SK-N-SH treated with all-trans-retinoic acid at 6 μM for 48 hours (cell line): ENCODE measurements at regions not wholly inside any gene's neighbourhood (a gene's known extent, or its start where the extent isn't known, plus 50 kb on each side); places are given as distances from the start of the nearest gene placed in this dataset.
"Not testable (repeated sequence)": the region's sequence is repeated elsewhere in the genome, so short reads cannot be mapped to it uniquely, and the experiment has no call there.

Experiments used
- GLIS3 ChIP-seq: fragments of 250-450 bp; sonication (Bioruptor Pico); IDR thresholded peaks from 2 replicates; pipeline ENCODE4 v1.5.0; 2020; ENCODE audit warnings: mild to moderate bottlenecking, moderate library complexity
- RARB ChIP-seq: fragments of 250-450 bp; sonication (Bioruptor Pico); IDR thresholded peaks from 2 replicates; pipeline ENCODE4 v1.8.0; 2021; ENCODE audit warnings: mild to moderate bottlenecking, moderate library complexity
- ZFP30 ChIP-seq: fragments of 450-650 bp; formaldehyde crosslinking; IDR thresholded peaks from 2 replicates; pipeline ENCODE4 v1.5.0; 2022; ENCODE audit warnings: mild to moderate bottlenecking, moderate library complexity
- ZNF8 ChIP-seq: fragments of 450-650 bp; formaldehyde crosslinking; IDR thresholded peaks from 2 replicates; pipeline ENCODE4 v1.5.0; 2020; ENCODE audit warnings: mild to moderate bottlenecking, moderate library complexity
- TF ChIP-seq, protein P1 (sequence below): fragments of 250-450 bp; sonication (Bioruptor Pico); IDR thresholded peaks from 2 replicates; pipeline ENCODE4 v1.8.0; 2020; ENCODE audit warnings: mild to moderate bottlenecking, moderate library complexity, borderline replicate concordance
- TF ChIP-seq, protein P2 (sequence below): fragments of 250-450 bp; sonication (Bioruptor Pico); IDR thresholded peaks from 2 replicates; pipeline ENCODE4 v1.5.1; 2020; ENCODE audit warnings: low read depth, mild to moderate bottlenecking, moderate library complexity

DNA sequence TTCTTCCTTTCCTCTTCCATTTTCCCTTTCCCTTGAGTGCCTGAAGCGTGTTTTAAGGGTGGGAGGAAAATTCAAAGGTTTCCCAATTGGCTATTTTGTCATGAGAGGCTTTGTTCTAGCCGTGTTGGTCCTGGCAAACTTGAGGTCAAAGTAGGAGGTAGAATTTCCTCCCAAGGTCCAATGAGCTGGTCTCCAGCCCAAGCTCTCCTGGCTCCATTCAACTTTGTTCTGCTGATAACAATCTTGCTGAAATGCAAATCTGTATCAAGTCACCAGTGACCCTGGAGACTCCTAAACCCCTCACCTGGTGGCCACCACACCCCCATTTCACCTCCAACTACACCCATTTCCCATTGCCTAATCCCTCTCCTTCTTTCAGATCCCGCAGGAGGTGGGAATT is 100.2 kb upstream of the TERB2 start:
- TF ChIP-seq, protein P1, sequence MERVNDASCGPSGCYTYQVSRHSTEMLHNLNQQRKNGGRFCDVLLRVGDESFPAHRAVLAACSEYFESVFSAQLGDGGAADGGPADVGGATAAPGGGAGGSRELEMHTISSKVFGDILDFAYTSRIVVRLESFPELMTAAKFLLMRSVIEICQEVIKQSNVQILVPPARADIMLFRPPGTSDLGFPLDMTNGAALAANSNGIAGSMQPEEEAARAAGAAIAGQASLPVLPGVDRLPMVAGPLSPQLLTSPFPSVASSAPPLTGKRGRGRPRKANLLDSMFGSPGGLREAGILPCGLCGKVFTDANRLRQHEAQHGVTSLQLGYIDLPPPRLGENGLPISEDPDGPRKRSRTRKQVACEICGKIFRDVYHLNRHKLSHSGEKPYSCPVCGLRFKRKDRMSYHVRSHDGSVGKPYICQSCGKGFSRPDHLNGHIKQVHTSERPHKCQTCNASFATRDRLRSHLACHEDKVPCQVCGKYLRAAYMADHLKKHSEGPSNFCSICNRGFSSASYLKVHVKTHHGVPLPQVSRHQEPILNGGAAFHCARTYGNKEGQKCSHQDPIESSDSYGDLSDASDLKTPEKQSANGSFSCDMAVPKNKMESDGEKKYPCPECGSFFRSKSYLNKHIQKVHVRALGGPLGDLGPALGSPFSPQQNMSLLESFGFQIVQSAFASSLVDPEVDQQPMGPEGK (CRISPR knock-in tag) = not testable (repeated sequence)
- TF ChIP-seq ZNF8; GLIS3 (CRISPR knock-in tag); RARB (CRISPR knock-in tag); ZFP30 (CRISPR knock-in tag): not testable (repeated sequence)
- TF ChIP-seq, protein P2, sequence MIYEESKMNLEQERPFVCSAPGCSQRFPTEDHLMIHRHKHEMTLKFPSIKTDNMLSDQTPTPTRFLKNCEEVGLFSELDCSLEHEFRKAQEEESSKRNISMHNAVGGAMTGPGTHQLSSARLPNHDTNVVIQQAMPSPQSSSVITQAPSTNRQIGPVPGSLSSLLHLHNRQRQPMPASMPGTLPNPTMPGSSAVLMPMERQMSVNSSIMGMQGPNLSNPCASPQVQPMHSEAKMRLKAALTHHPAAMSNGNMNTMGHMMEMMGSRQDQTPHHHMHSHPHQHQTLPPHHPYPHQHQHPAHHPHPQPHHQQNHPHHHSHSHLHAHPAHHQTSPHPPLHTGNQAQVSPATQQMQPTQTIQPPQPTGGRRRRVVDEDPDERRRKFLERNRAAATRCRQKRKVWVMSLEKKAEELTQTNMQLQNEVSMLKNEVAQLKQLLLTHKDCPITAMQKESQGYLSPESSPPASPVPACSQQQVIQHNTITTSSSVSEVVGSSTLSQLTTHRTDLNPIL = not testable (repeated sequence)
